WERI-Rb-1 (cell line): ENCODE measurements at regions not wholly inside any gene's neighbourhood (a gene's known extent, or its start where the extent isn't known, plus 50 kb on each side); places are given as distances from the start of the nearest gene placed in this dataset.

ENCODE experiments used
- DNase-seq: peaks from one replicate; pipeline ENCODE4 v3.0.0-alpha.2; 2020
- H3K27ac ChIP-seq: fragments of 250-450 bp; sonication (Bioruptor Pico); 2 replicates; pipeline ENCODE4 v1.5.1; 2020; ENCODE audit warnings: mild to moderate bottlenecking, moderate library complexity
- H3K27me3 ChIP-seq: fragments of 250-450 bp; sonication (Bioruptor Pico); 2 replicates; pipeline ENCODE4 v1.5.1; 2021; ENCODE audit warnings: mild to moderate bottlenecking, low read depth, moderate library complexity; ENCODE audit not compliant: insufficient read depth, severe bottlenecking
- H3K36me3 ChIP-seq: fragments of 250-450 bp; sonication (Bioruptor Pico); 2 replicates; pipeline ENCODE4 v1.5.1; 2020; ENCODE audit warnings: mild to moderate bottlenecking, moderate library complexity
- H3K4me3 ChIP-seq: 2 replicates; pipeline ENCODE4 v1.5.1; 2011; ENCODE audit warnings: low read depth, mild to moderate bottlenecking, control low read depth, low read length
- H3K9me3 ChIP-seq: fragments of 250-450 bp; sonication (Bioruptor Pico); 2 replicates; pipeline ENCODE4 v1.5.1; 2021; ENCODE audit warnings: mild to moderate bottlenecking, moderate library complexity; ENCODE audit not compliant: severe bottlenecking
- TF ChIP-seq, protein P1 (sequence below): IDR thresholded peaks from 2 replicates; pipeline ENCODE4 v1.5.1; 2011; ENCODE audit warnings: low read depth, mild to moderate bottlenecking, control low read depth, inconsistent platforms, low read length

DNA sequence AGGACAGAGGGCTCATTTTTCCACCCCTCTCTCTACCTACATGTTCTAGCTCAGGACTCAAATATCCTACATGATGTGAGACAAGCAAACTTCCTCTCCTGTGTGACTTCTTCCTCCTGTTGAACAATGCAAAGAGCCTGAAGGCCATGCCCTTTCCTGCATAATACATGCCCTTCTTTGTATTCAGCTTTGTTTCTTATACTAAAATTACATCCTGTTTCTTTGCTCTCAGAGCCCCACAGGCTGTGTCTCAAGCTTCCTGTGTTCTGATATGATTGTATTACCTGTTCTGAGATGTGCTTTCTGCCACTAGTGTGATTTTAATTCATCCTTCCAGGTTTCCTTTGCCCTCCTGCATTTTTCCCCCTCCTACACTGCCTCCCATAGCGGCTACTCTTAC, 166.4 kb upstream of the AFF2 start:
- no peak overlapping the region for H3K27ac ChIP-seq
- H3K4me3 ChIP-seq = no peak overlapping the region
- TF ChIP-seq, protein P1, sequence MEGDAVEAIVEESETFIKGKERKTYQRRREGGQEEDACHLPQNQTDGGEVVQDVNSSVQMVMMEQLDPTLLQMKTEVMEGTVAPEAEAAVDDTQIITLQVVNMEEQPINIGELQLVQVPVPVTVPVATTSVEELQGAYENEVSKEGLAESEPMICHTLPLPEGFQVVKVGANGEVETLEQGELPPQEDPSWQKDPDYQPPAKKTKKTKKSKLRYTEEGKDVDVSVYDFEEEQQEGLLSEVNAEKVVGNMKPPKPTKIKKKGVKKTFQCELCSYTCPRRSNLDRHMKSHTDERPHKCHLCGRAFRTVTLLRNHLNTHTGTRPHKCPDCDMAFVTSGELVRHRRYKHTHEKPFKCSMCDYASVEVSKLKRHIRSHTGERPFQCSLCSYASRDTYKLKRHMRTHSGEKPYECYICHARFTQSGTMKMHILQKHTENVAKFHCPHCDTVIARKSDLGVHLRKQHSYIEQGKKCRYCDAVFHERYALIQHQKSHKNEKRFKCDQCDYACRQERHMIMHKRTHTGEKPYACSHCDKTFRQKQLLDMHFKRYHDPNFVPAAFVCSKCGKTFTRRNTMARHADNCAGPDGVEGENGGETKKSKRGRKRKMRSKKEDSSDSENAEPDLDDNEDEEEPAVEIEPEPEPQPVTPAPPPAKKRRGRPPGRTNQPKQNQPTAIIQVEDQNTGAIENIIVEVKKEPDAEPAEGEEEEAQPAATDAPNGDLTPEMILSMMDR = no peak
- peaks cover 3% of the 10 kb centered on the region for H3K27me3 ChIP-seq
- DNase-seq = no peak
- no peaks in the 10 kb centered on the region for H3K9me3 ChIP-seq
- no peaks in the 10 kb centered on the region for H3K36me3 ChIP-seq

GRCh38 chrX:148337873-148338272, 162.5 kb upstream of the AFF2 start:
- TF ChIP-seq, protein P1 = no peak
- no peak for DNase-seq

DNA sequence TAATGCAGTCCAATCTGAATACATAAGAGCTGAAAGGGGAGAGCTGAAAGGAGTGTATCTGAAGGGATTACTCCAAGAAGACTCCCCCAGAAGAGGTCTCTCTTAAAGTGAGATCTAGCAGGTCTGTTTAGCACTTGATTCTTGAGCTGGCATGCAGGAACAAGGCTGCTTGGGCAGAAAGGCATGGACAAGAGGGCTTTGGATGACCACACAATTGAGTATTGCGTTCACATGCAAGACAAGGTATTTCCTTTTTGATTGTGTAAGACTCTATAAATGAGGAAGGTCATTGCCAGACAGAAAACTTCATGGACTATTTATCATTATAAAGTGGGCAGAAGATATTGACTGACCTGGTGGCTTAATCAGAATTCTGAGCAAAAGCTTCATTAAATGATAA, 145.5 kb upstream of the AFF2 start:
- Histone ChIP-seq H3K27me3 (no peaks in the 10 kb centered on the region), H3K9me3 (no peaks in the 10 kb centered on the region), H3K4me3 (no peak overlapping the region), H3K36me3 (no peaks in the 10 kb centered on the region), H3K27ac (no peak overlapping the region)
- TF ChIP-seq, protein P1 = no peak
- DNase-seq = no peak

More at GRCh38 chrX:148337873-148338272, 162.5 kb upstream of the AFF2 start:
- no peaks in the 10 kb centered on the region for H3K36me3 ChIP-seq
- no peaks in the 10 kb centered on the region for H3K9me3 ChIP-seq
- H3K27ac ChIP-seq = no peak overlapping the region
- H3K4me3 ChIP-seq = no peak overlapping the region
- H3K27me3 ChIP-seq = peaks cover 3% of the 10 kb centered on the region

DNA sequence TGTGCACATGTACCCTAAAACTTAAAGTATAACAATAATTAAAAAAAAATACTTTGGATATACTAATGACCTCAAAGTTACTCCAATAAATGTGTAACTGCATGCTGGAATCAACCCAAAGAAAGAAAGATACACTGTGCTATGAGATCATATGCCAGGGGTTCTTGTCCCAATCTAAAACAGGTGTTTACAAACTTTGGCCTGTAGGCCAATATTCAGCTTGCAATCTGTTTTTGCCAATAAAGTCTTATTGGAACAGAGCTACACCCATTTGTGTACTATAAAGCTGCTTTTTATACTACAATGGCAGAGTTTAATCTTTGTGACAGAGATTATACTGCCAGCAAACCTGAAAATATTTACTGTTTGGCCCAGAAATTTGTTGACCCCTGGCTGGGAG, 138.8 kb upstream of the AFF2 start:
- Histone ChIP-seq H3K27me3 (no peaks in the 10 kb centered on the region), H3K36me3 (no peaks in the 10 kb centered on the region), H3K4me3 (no peak overlapping the region), H3K9me3 (no peaks in the 10 kb centered on the region), H3K27ac (no peak overlapping the region)
- TF ChIP-seq, protein P1 = no peak
- no peak for DNase-seq

DNA sequence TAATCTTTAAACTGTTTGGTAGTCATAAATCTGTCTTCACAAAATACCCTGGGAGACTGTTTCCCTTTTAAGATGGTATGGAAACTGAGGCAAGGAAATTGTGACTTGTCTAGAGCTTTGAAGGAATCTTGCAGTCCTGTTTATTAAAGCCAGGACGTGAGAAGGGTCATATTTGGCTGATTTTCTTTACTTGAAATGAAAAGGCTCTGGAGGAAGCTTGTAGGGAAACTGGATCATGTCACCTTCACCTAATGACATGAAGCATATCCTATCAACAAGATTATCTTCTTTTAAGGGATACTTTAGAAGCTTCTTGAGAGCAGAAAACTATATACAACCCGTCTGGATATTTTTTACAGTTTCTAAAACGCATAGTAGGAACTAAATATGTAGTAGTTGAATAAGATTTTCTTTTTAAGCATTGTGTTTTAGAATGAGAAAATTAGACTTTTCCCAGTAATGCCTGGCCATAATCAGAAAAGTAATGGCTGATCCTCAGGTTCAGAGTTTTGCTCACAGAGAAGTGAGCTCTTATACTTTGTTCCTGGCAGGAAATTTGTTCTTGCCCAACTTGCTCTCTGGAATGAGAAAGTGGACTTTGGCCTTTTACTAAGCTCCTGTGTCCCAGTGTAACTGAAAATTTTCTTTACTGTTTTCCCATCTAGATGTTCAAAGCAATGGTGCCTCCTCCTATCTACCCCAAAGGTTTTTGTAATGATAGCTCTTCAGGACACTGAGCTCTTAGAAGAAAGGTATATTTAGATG, 136.8 kb upstream of the AFF2 start:
- TF ChIP-seq, protein P1 = no peak
- Histone ChIP-seq H3K27ac (no peak overlapping the region), H3K27me3 (no peaks in the 10 kb centered on the region), H3K9me3 (no peaks in the 10 kb centered on the region), H3K4me3 (no peak overlapping the region), H3K36me3 (no peaks in the 10 kb centered on the region)
- no peak for DNase-seq

GRCh38 chrX:148365233-148365632, 135.2 kb upstream of the AFF2 start:
- Histone ChIP-seq H3K9me3 (no peaks in the 10 kb centered on the region), H3K36me3 (no peaks in the 10 kb centered on the region), H3K27me3 (no peaks in the 10 kb centered on the region), H3K27ac (no peak overlapping the region), H3K4me3 (no peak overlapping the region)
- DNase-seq = no peak
- TF ChIP-seq, protein P1 = no peak
